Lower leg skin (tissue), 3 donors: ENCODE measurements at regions not wholly inside any gene's neighbourhood (a gene's known extent, or its start where the extent isn't known, plus 50 kb on each side); places are given as distances from the start of the nearest gene placed in this dataset.

Source experiments
- POLR2A ChIP-seq, 2 donors: fragments of 450-650 bp; IDR thresholded peaks; one replicate each; pipeline ENCODE4 v1.6.1; 2016 to 2017; ENCODE audit warnings: antibody characterized with exemption in 2 of 2, mild to moderate bottlenecking in 1 of 2, moderate library complexity in 1 of 2
- TF ChIP-seq, protein P1 (sequence below), 3 donors: fragments of 450-650 bp; IDR thresholded peaks; one replicate each; pipeline ENCODE4 v1.5.1; 2016; ENCODE audit warnings: antibody characterized with exemption in 3 of 3, mild to moderate bottlenecking in 3 of 3, moderate library complexity in 2 of 3

GRCh38 chr5:103804711-103805110 is 242.1 kb upstream of the NUDT12 start:
- no peak for TF ChIP-seq POLR2A (IDR thresholded peaks at IDR 0.05)
- TF ChIP-seq, protein P1, sequence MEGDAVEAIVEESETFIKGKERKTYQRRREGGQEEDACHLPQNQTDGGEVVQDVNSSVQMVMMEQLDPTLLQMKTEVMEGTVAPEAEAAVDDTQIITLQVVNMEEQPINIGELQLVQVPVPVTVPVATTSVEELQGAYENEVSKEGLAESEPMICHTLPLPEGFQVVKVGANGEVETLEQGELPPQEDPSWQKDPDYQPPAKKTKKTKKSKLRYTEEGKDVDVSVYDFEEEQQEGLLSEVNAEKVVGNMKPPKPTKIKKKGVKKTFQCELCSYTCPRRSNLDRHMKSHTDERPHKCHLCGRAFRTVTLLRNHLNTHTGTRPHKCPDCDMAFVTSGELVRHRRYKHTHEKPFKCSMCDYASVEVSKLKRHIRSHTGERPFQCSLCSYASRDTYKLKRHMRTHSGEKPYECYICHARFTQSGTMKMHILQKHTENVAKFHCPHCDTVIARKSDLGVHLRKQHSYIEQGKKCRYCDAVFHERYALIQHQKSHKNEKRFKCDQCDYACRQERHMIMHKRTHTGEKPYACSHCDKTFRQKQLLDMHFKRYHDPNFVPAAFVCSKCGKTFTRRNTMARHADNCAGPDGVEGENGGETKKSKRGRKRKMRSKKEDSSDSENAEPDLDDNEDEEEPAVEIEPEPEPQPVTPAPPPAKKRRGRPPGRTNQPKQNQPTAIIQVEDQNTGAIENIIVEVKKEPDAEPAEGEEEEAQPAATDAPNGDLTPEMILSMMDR (IDR thresholded peaks at IDR 0.05) = no peak
